PFSK-1 (cell line): ENCODE measurements at regions not wholly inside any gene's neighbourhood (a gene's known extent, or its start where the extent isn't known, plus 50 kb on each side); places are given as distances from the start of the nearest gene placed in this dataset.

Experiments used
- FOXP2 ChIP-seq: optimal IDR thresholded peaks from 2 replicates; pipeline ENCODE3; 2011; ENCODE audit warnings: borderline replicate concordance, control low read depth, inconsistent platforms; ENCODE audit not compliant: insufficient read depth; ENCODE audit errors: extremely low read length, extremely low read depth
- POLR2AphosphoS5 ChIP-seq: IDR thresholded peaks from 2 replicates; pipeline ENCODE4 v1.6.1; 2012; ENCODE audit warnings: low read depth, mild to moderate bottlenecking, control low read depth, low read length, moderate library complexity
- SIN3A ChIP-seq: IDR thresholded peaks from 2 replicates; pipeline ENCODE4 v1.6.1; 2012; ENCODE audit warnings: mild to moderate bottlenecking, low read length, moderate library complexity, borderline replicate concordance; ENCODE audit not compliant: insufficient read depth
- TAF1 ChIP-seq: IDR thresholded peaks from 2 replicates; pipeline ENCODE4 v1.6.1; 2012; ENCODE audit warnings: low read length, control low read depth, borderline replicate concordance; ENCODE audit not compliant: insufficient read depth
- TF ChIP-seq, protein P1 (sequence below), 2 experiments: IDR thresholded peaks; 2 replicates each; pipeline versions ENCODE4 v1.6.1 to v1.8.0; 2011 to 2012; ENCODE audit warnings: low read depth in 2 of 2, low read length in 2 of 2, control low read depth in 1 of 2, inconsistent platforms in 1 of 2, mild to moderate bottlenecking in 1 of 2, moderate library complexity in 1 of 2; ENCODE audit not compliant: insufficient read depth in 1 of 2

DNA sequence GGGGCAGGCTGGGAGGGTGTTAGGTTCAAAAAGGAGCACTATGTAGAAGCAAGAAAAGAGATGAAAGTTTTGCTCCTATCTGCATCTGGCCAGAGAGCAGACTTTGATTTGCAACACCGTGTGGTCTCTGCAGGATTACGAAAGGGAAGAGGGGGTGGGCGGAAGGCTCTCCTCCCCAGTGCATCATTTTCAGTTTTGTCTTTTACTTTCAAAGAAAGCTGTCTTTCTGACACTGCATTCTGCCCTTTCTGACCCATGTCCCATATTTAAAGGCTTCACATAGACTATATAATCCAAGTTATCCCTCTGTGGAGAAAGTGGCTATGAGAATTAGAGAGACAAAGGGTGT lies 126.5 kb downstream of the RHOU start:
- TF ChIP-seq TAF1 (no peak), POLR2AphosphoS5 (no peak), FOXP2 (no peak), SIN3A (no peak)
- TF ChIP-seq, protein P1, sequence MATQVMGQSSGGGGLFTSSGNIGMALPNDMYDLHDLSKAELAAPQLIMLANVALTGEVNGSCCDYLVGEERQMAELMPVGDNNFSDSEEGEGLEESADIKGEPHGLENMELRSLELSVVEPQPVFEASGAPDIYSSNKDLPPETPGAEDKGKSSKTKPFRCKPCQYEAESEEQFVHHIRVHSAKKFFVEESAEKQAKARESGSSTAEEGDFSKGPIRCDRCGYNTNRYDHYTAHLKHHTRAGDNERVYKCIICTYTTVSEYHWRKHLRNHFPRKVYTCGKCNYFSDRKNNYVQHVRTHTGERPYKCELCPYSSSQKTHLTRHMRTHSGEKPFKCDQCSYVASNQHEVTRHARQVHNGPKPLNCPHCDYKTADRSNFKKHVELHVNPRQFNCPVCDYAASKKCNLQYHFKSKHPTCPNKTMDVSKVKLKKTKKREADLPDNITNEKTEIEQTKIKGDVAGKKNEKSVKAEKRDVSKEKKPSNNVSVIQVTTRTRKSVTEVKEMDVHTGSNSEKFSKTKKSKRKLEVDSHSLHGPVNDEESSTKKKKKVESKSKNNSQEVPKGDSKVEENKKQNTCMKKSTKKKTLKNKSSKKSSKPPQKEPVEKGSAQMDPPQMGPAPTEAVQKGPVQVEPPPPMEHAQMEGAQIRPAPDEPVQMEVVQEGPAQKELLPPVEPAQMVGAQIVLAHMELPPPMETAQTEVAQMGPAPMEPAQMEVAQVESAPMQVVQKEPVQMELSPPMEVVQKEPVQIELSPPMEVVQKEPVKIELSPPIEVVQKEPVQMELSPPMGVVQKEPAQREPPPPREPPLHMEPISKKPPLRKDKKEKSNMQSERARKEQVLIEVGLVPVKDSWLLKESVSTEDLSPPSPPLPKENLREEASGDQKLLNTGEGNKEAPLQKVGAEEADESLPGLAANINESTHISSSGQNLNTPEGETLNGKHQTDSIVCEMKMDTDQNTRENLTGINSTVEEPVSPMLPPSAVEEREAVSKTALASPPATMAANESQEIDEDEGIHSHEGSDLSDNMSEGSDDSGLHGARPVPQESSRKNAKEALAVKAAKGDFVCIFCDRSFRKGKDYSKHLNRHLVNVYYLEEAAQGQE (IDR thresholded peaks at IDR 0.05; ENCODE audit: insufficient read depth in 1 of 2, low read depth in 2 of 2, low read length in 2 of 2) = no peak
